ACHN (cell line): ENCODE measurements at regions not wholly inside any gene's neighbourhood (a gene's known extent, or its start where the extent isn't known, plus 50 kb on each side); places are given as distances from the start of the nearest gene placed in this dataset.

Source experiments
- DNase-seq: peaks from one replicate; pipeline ENCODE4 v3.0.0-alpha.2; 2015
- in situ Hi-C: cut with HindIII; loops from 2 replicates; pipeline ENCODE4 v1.10.0; 2017; ENCODE audit warnings: low sequenced_read_pairs, low pct_ligation_motif_present, low pct_unique_long_range_greater_than_20kb

DNA sequence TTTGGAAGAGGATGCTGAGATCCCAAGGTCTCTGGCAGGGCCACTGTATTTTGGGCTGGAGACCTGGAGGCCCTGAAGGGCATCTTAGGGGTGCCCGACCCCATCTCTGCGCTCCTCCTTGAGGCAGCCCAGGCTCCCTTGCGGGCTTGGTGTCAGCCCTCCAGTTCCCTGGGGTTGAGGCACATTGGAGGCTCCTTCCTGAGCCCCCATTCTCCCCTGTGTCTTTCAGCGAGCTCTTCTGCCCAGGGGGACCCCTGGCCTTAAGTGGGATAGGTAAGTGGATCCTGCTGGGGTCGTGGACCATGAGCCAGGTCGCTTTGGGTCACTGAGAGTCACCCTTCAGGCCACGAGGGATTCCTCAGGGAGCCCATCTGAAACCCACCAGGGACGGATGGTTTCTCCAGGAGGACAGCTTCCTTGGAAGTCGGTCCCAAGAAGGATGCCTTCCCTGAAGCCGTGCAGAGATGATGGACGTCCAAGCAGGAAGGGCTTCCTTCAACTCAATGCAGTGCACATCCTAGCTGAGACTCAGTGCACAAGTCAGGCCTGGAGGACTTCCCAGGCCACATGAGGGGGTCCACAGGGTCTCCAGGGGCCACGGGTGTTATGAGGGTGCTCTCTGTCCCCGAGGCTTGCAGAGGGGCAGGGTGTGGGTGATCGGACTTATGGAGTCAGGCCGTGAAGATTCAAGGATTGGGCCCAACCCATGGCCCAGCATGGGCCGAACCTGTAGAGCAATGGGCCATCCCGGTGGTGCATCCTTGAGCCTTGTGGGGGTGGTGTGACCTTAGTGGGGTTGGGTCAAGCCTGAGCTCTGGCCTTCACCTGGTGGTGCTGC lies 224.3 kb downstream of the SNRPN start:
- DNase-seq = no peak
- in situ Hi-C loops = no loop called here

DNA sequence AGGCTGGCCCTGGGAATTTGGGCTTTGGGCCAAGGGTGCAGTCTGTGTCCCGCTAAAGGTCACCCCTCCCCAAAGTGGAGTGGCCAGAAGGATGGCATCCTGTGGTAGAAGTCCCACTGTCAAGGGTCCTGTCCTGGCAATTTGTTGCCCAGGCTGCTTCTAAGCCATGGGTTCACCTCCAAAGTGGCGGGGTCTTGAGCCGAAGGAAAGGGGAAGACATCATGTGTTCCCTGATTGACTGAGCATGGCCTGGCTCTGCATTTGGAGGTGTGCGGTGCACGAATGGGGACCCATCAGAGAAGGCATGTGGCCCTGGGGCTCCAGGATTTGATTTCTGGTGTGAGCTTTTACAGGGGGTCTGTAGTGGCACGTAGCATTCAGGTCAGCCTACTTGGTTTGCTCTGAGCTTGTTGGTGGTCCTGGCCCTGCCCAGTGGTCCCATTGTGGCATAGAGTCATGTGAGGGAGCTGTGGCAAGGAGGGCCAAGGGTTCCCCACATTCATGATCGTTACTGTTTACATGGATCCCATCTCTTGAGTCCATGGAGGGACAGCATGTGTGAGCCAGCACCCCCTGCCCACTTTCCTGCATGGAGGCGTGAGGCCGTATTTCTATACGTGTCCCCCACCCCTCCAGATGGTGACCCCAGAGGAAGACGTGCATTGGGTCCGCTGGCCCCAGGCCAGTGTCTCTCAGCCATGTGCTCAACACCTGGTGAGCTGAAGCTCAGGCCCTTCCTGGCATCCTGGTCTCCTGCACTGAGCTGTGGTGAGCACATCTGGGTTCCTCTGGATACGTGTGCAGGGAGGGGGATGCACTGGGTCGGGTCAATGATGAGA lies 225.1 kb downstream of the SNRPN start:
- DNase-seq = no peak
- in situ Hi-C loops = no loop called here

GRCh38 chr15:25180606-25181292 lies 226.0 kb downstream of the SNRPN start:
- in situ Hi-C loops = no loop called here
- DNase-seq = no peak

DNA sequence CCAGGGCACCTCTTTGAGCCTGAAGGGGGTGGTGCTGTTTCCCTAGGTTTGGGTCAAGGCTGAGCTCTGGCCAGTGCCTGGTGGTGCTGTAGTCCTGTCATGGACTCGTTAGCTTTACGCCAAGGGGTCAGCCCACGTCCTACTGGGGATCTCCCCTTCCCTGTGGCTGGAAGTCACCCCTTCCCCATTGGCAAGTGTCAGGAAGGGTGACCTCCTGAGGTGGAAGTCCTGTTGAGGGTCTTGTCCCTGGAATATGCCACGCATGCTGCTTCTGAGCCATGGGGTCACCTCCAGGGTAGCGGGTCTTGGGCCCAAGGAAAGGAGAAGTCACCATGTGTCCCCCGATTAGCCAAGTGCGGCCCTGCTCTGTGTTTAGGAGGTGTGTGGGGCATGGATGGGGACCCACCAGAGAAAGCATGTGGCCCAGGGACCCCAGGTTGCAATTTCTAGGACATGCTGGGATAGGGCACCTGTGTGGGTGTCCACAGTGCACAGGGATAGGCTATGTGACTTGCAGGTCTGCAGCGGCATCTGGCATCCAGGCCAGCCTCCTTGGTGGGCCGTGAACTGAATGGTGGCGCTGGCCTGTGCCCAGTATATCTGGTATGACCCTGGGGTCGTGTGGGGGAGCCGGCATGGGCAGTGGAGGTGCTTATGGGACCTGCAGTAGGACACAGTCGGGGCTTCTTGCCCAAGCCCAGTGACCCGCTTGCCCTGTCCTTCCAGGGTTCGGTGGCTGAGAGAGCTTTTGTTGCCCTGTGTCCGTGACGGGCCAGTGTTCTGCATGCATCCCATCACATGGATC lies 226.7 kb downstream of the SNRPN start:
- in situ Hi-C loops = no loop called here
- DNase-seq = no peak

DNA sequence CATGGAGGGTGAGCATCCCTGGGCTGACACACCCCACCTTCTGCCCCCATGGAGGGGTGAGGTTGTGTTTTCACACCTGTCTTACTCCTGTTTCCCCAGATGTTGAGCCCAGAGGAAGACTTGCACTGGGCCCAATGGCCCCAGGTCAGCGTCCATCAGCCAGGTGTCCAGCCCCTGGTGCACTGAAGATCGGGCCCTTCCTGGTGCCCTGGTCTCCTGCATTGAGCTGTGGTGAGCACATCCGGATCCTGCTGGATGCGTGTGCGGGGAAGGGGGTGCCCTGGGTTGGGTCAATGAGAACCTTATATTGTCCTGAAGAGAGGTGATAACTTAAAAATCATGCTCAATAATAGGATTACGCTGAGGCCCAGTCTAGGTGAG lies 227.3 kb downstream of the SNRPN start:
- no peak for DNase-seq
- in situ Hi-C loops = no loop called here

GRCh38 chr15:25182736-25183445 lies 228.1 kb downstream of the SNRPN start:
- in situ Hi-C loops = no loop called here
- DNase-seq = no peak

DNA sequence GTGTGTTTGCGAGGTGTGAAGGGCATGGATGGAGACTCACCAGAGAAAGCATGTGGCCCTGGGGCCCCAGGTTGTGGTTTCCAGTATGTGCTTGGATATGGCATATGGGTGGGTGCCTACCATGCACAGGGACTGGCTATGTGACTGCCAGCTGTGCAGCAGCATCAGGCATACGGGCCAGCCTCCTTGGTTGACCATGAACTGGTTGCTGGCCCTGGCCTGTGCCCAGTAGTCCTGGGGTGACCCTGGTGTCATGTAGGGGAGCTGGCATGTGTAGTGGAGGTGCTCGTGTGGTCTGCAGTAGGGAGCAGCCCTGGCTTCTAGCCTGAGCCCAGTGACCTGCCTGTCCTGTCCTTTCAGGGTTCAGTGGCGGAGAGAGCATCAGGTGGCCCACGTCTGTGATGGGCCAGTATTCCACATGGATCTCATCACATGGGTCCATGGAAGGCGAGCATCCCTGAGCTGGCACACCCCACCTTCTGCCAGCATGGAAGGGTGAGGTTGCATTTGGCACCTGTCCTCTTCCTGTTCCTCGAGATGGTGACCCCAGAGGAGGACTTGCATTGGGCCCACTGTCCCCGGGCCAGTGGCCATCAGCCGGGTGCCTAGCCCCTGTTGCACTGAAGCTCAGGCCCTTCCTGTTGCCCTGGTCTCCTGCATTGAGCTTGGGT lies 228.9 kb downstream of the SNRPN start:
- in situ Hi-C loops = no loop called here

GRCh38 chr15:25184356-25185155 lies 229.8 kb downstream of the SNRPN start:
- no peak for DNase-seq
- in situ Hi-C loops = no loop called here

More for the DNA sequence above, 228.9 kb downstream of the SNRPN start:
- no peak for DNase-seq

DNA sequence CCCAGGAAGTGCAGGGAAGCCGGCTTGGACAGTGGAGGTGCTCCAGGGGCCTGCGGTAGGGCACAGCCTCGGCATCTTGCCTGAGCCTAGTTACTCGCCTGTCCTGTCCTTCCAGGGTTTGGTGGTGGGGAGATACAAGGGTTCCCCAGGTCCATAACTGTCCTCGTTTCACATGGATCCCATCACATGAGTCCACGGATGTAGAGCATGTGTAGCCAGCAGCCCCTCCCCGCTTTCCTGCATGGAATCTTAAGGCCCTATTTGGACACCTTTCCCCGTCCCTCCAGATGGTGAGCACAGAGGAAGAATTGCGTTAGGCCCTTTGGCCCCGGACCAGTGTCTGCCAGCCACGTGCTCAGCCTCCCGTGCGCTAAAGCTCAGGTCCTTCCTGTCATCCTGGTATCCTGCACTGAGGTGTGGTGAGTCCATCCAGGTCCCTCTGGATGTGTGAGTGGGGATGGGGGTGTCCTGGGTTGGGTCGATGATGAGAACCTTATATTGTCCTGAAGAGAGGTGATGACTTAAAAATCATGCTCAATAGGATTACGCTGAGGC lies 230.4 kb downstream of the SNRPN start:
- DNase-seq = no peak
- in situ Hi-C loops = no loop called here

DNA sequence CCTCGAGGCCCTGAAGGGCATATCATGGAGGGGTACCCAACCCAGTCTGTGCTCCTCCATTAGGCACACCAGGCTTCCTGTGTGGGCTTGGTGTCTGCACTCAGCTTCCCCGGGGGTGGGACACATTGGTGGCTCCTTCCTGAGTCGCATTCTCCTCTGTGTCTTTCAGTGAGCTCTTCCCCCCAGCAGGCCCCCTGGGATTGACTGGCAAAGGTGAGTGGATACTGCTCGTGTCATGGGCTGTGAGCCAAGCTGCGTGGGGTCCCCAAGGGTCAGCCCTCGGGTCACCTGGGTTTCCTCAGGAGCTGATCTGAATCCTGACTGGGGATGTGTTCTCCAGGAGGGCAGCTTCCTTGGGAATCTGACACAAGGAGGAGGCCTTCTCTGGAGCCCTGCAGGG lies 231.0 kb downstream of the SNRPN start:
- in situ Hi-C loops = no loop called here
- DNase-seq = no peak

DNA sequence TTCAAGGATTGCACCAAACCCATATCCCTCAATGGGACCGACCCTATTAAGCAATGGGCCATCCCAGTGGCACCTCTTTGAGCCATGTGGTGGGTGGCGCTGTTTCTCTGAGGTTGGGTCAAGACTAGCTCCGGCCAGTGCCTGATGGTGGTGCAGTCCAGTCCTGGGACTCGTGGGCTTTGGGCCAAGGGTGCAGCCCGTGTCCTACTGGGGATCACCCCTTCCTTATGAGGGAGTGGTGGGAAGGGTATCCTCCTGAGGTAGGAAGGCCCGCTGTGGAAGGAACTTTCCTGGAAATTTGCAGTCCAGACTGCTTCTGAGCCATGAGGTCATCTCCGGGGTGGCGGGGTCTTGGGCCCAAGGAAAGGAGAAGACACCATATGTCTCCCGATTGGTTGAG lies 231.6 kb downstream of the SNRPN start:
- no peak for DNase-seq

GRCh38 chr15:25186906-25187645 lies 232.3 kb downstream of the SNRPN start:
- DNase-seq = no peak
- in situ Hi-C loops = no loop called here

More for the DNA sequence above, 231.6 kb downstream of the SNRPN start:
- in situ Hi-C loops = no loop called here

DNA sequence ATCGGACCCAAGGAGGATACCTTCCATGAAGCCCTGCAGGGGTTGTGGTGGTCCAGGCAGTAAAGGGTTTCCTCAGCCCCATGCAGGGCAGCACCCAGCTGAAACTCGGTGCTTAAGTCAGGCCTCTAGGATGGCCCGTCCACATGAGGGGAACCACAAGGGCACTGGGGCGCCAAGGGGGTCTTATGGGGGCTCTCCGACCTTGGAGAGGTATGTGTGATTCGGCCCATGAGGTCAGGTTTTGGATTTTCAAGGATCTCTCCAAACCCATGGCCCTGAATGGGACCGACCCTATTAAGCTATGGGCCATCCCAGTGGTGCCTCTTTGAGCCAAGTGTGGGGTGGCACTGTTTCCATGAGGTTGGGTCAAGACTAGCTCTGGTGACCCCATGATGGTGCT lies 233.3 kb downstream of the SNRPN start:
- DNase-seq = no peak
- in situ Hi-C loops = no loop called here

DNA sequence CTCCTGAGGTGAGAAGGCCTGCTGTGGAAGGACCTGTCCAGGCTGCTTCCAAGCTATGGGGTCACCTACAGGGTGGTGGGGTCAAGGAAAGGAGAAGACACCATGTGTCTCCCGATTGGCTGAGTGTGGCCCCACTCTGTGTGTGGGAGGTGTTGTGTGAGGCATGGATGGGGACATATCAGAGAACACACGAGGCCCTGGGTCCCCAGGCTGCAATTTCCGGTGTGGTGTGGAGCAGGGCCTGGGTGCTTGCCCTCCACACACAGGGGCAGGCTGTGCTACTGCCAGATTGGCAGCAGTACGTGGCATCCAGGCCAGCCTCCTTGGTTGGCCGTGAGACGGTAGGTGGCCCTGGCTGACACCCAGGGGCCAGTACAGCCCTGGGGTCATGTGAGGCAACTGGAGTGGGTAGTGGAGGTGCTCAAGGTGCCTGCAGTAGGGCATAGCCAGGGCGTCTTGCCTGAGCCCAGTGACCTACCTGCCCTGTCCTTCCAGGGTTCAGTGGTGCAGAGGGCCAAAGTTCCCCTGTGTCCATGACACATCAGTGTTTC lies 233.8 kb downstream of the SNRPN start:
- no peak for DNase-seq
- in situ Hi-C loops = no loop called here

DNA sequence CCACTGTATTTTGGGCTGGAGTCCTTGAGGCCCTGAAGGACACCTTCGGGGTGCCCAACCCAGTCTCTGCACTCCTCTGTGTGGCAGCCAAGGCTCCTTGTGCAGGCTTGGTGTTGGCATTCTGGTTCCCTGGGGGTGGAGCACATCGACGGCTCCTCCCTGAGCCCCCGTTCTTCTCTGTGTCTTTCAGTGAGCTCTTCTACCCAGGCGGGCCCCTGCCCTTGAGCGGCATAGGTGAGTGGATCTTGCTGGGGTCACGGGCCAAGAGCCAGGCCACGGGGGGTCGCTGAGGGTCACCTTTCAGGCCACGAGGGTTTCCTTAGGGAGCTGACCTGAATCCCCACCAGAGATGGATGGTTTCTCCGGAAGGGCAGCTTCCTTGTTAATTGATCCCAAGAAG lies 234.8 kb downstream of the SNRPN start:
- in situ Hi-C loops = no loop called here
- no peak for DNase-seq

DNA sequence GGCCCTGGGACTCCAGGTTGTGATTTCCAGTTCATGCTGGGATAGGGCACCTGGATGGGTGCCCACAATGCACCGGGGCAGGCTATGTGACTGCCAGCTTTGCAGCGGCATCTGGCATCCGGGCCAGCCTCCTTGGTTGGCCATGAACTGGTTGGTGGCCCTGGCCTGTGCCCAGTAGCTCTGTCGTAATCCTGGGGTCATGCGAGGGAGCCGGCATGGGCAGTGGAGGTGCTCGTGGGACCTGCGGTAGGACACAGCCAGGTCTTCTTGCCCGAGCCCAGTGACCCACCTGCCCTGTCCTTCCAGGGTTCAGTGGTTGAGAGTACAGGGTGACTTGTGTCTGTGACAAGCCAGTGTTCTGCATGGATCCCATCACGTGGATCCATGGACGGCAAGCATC lies 237.9 kb downstream of the SNRPN start:
- DNase-seq = no peak
- in situ Hi-C loops = no loop called here
